ENCODE measurements at regions not wholly inside any gene's neighbourhood (a gene's known extent, or its start where the extent isn't known, plus 50 kb on each side); places are given as distances from the start of the nearest gene placed in this dataset.

DNA sequence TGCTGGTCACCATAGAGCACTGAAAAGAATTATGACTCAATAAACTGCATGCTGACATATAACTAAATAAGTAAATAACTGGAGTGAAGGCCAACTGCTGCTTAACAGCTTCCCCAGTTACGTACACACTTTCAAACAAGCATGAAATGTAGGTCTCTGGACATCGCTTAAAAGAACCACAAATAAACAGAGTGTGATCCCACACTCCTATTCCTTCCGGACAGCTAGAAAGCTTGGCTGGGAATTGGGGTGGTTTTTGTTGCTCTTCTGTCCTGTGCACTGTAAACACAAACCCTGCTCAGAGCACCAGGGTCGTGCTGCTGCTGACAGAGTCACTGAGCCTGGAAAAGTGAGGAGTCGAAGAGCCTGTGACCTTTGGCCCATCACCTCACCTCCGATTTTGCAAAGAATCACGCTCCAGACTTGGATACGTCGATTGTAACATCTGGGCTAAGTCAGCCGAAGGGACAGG is 162.7 kb upstream of the NT5C1B start:
- TF ChIP-seq, protein P1, sequence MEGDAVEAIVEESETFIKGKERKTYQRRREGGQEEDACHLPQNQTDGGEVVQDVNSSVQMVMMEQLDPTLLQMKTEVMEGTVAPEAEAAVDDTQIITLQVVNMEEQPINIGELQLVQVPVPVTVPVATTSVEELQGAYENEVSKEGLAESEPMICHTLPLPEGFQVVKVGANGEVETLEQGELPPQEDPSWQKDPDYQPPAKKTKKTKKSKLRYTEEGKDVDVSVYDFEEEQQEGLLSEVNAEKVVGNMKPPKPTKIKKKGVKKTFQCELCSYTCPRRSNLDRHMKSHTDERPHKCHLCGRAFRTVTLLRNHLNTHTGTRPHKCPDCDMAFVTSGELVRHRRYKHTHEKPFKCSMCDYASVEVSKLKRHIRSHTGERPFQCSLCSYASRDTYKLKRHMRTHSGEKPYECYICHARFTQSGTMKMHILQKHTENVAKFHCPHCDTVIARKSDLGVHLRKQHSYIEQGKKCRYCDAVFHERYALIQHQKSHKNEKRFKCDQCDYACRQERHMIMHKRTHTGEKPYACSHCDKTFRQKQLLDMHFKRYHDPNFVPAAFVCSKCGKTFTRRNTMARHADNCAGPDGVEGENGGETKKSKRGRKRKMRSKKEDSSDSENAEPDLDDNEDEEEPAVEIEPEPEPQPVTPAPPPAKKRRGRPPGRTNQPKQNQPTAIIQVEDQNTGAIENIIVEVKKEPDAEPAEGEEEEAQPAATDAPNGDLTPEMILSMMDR (IDR thresholded peaks at IDR 0.05): no peak
- TF ChIP-seq POLR2A (IDR thresholded peaks at IDR 0.05): no peak
